Astrocyte (in vitro differentiated cells and primary cell): ENCODE measurements at regions not wholly inside any gene's neighbourhood (a gene's known extent, or its start where the extent isn't known, plus 50 kb on each side); places are given as distances from the start of the nearest gene placed in this dataset.

Experiments used
- DNase-seq: peaks from one replicate; pipeline ENCODE4 v3.0.0-alpha.2; 2010; ENCODE audit warnings: low read depth
- FAIRE-seq: peaks from 2 replicates; lab custom pipeline; 2011; peaks lifted over from hg19 to GRCh38; lab: Jason Lieb, UNC
- H2AFZ ChIP-seq: 2 replicates; pipeline ENCODE4 v1.6.0; 2012; ENCODE audit warnings: low read depth, low read length, inconsistent platforms
- H3K27ac ChIP-seq: 2 replicates; pipeline ENCODE4 v1.5.1; 2011; ENCODE audit warnings: low read depth, low read length, inconsistent platforms
- H3K27me3 ChIP-seq: 2 replicates; pipeline ENCODE4 v1.6.0; 2011; ENCODE audit warnings: low read length, inconsistent platforms; ENCODE audit not compliant: insufficient read depth
- H3K36me3 ChIP-seq: 2 replicates; pipeline ENCODE4 v1.5.1; 2011; ENCODE audit warnings: low read length, inconsistent platforms; ENCODE audit not compliant: insufficient read depth
- H3K4me1 ChIP-seq: 2 replicates; pipeline ENCODE4 v1.5.1; 2011; ENCODE audit warnings: low read length, inconsistent platforms; ENCODE audit not compliant: insufficient read depth
- H3K4me2 ChIP-seq: 2 replicates; pipeline ENCODE4 v1.6.0; 2012; ENCODE audit warnings: low read length, inconsistent platforms
- H3K4me3 ChIP-seq: 2 replicates; pipeline ENCODE4 v1.5.1; 2011; ENCODE audit warnings: low read depth, mild to moderate bottlenecking, low read length, inconsistent platforms; ENCODE audit not compliant: insufficient read depth
- H3K79me2 ChIP-seq: 2 replicates; pipeline ENCODE4 v1.6.0; 2012; ENCODE audit warnings: mild to moderate bottlenecking, low read length, inconsistent platforms; ENCODE audit not compliant: insufficient read depth
- H3K9ac ChIP-seq: 2 replicates; pipeline ENCODE4 v1.6.0; 2012; ENCODE audit warnings: mild to moderate bottlenecking, low read length, inconsistent platforms
- H3K9me3 ChIP-seq: 2 replicates; pipeline ENCODE4 v1.5.1; 2012; ENCODE audit warnings: low read depth, mild to moderate bottlenecking, low read length, inconsistent platforms; ENCODE audit not compliant: insufficient read depth
- H4K20me1 ChIP-seq: 2 replicates; pipeline ENCODE4 v1.6.0; 2012; ENCODE audit warnings: low read length, inconsistent platforms; ENCODE audit not compliant: insufficient read depth
- H3K27ac Mint-ChIP-seq: one replicate; pipeline ENCODE4 v1.8.0; 2021; ENCODE audit warnings: mild to moderate bottlenecking, mixed read lengths; ENCODE audit not compliant: unreplicated experiment
- H3K27me3 Mint-ChIP-seq: one replicate; pipeline ENCODE4 v1.8.0; 2021; ENCODE audit warnings: low read depth, mixed read lengths; ENCODE audit not compliant: unreplicated experiment
- H3K36me3 Mint-ChIP-seq: one replicate; pipeline ENCODE4 v1.8.0; 2021; ENCODE audit warnings: low read depth, mixed read lengths; ENCODE audit not compliant: unreplicated experiment
- H3K4me1 Mint-ChIP-seq: one replicate; pipeline ENCODE4 v1.8.0; 2021; ENCODE audit warnings: low read depth, mixed read lengths; ENCODE audit not compliant: unreplicated experiment
- H3K4me3 Mint-ChIP-seq: one replicate; pipeline ENCODE4 v1.8.0; 2021; ENCODE audit warnings: mild to moderate bottlenecking, moderate library complexity, mixed read lengths; ENCODE audit not compliant: unreplicated experiment
- H3K9me3 Mint-ChIP-seq: one replicate; pipeline ENCODE4 v1.8.0; 2021; ENCODE audit warnings: mild to moderate bottlenecking, mixed read lengths; ENCODE audit not compliant: unreplicated experiment
- EZH2 ChIP-seq: IDR thresholded peaks from 2 replicates; pipeline ENCODE4 v1.6.1; 2012; ENCODE audit warnings: mild to moderate bottlenecking, low read length, inconsistent platforms; ENCODE audit not compliant: insufficient read depth
- TF ChIP-seq, protein P1 (sequence below): IDR thresholded peaks from 2 replicates; pipeline ENCODE4 v1.5.1; 2011; ENCODE audit warnings: low read depth, mild to moderate bottlenecking, inconsistent platforms, low read length, moderate library complexity; ENCODE audit not compliant: insufficient read depth

DNA sequence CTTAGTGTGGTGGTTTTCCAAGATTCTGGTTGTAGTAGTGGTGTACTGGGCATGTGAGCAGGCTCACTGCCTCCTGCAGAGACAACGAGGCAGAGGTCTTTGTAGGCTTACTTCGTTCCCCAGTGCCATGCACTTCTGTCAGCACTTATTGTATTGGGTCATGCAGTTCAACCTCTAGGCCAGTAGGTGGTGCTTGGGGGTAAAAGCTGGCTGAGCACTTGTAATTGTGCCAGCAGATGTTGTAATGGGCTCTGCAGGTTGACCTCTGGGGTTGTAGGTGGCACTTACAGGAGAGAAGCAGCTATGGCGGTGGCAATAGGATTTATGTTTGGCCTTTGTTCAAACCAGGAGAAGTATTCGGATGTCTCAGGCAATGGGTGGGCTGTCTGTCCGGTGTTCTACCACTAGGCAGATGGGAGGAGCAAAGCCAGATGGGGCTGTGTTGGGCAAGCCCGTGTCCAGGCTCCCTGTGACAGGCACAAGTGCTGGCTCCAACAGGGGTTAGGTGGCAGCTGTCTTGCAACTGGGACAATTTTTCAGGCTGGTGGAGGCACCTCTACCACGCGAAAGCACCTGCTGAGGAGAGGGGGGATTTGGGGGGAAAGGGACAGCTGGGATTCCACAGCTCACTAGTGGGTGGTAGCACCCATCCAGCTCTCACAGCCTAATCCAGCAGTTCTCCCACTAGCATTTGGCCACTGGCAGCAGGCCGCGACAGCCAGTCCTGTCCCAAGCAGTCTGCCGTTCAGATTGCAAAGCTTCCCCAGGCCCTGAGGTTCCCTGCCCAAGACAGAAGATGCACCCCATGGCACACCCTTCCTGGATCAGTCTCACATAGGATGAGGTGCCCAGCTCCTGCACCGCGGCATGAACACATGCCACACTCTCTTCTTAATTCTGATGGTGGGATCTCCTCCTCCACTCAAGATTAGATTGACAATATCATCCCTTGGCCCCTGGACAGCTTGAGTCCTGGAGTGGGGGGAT lies 274.5 kb downstream of the CTH start:
- no peaks in the 10 kb centered on the region for H3K36me3 Mint-ChIP-seq
- H3K27me3 Mint-ChIP-seq: no peaks in the 10 kb centered on the region
- Histone ChIP-seq H3K4me1 (no peaks in the 10 kb centered on the region), H3K4me3 (no peak overlapping the region), H2AFZ (no peak overlapping the region), H4K20me1 (no peaks in the 10 kb centered on the region), H3K27me3 (no peaks in the 10 kb centered on the region), H3K36me3 (no peaks in the 10 kb centered on the region), H3K4me2 (no peak overlapping the region), H3K27ac (no peak overlapping the region), H3K9me3 (no peaks in the 10 kb centered on the region), H3K9ac (no peak overlapping the region), H3K79me2 (no peaks in the 10 kb centered on the region)
- no peak for TF ChIP-seq EZH2
- TF ChIP-seq, protein P1, sequence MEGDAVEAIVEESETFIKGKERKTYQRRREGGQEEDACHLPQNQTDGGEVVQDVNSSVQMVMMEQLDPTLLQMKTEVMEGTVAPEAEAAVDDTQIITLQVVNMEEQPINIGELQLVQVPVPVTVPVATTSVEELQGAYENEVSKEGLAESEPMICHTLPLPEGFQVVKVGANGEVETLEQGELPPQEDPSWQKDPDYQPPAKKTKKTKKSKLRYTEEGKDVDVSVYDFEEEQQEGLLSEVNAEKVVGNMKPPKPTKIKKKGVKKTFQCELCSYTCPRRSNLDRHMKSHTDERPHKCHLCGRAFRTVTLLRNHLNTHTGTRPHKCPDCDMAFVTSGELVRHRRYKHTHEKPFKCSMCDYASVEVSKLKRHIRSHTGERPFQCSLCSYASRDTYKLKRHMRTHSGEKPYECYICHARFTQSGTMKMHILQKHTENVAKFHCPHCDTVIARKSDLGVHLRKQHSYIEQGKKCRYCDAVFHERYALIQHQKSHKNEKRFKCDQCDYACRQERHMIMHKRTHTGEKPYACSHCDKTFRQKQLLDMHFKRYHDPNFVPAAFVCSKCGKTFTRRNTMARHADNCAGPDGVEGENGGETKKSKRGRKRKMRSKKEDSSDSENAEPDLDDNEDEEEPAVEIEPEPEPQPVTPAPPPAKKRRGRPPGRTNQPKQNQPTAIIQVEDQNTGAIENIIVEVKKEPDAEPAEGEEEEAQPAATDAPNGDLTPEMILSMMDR: peak; percentile 59
- no peaks in the 10 kb centered on the region for H3K4me1 Mint-ChIP-seq
- no peaks in the 10 kb centered on the region for H3K9me3 Mint-ChIP-seq
- FAIRE-seq: peak; percentile 26
- DNase-seq: peak; percentile 1
- no peak overlapping the region for H3K4me3 Mint-ChIP-seq
- H3K27ac Mint-ChIP-seq: no peak overlapping the region

DNA sequence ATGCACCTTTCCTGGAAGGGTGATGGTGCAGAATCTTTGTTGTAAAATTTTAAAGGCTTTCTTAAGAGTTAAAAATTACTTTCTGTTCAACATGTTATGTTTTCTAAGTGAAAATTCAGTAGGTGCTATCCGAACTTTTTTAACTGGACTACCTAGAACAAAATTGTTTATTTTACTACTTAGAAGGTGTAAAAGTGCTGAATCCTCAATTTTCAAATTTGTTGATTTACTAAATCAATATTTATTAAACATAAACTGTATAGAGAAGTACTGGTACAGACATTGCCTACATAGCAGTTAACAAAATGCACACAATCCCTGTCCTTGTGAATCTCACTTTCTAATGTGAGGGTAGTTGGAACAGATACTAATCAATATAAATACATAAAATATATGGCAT lies 277.5 kb downstream of the CTH start:
- no peak overlapping the region for H3K27ac Mint-ChIP-seq
- Histone ChIP-seq H3K79me2 (no peaks in the 10 kb centered on the region), H3K4me1 (no peaks in the 10 kb centered on the region), H3K27me3 (no peaks in the 10 kb centered on the region), H3K9ac (no peak overlapping the region), H3K36me3 (no peaks in the 10 kb centered on the region), H3K4me2 (no peak overlapping the region), H3K4me3 (no peak overlapping the region), H3K9me3 (no peaks in the 10 kb centered on the region), H3K27ac (no peak overlapping the region), H2AFZ (no peak overlapping the region), H4K20me1 (no peaks in the 10 kb centered on the region)
- no peaks in the 10 kb centered on the region for H3K4me1 Mint-ChIP-seq
- FAIRE-seq: no peak
- peaks cover 2% of the 10 kb centered on the region for H3K27me3 Mint-ChIP-seq
- no peaks in the 10 kb centered on the region for H3K9me3 Mint-ChIP-seq
- DNase-seq: no peak
- no peak for TF ChIP-seq EZH2
- TF ChIP-seq, protein P1: no peak
- no peak overlapping the region for H3K4me3 Mint-ChIP-seq
- H3K36me3 Mint-ChIP-seq: no peaks in the 10 kb centered on the region
